ENCODE measurements at regions not wholly inside any gene's neighbourhood (a gene's known extent, or its start where the extent isn't known, plus 50 kb on each side); places are given as distances from the start of the nearest gene placed in this dataset.
A peak's percentile ranks its signal among the peaks of the same experiment; 100 is the strongest.

- peak in 2 of 3 donors; percentile 6 to 10 for DNase-seq (ENCODE audit: low read depth in 3 of 3, low spot score in 2 of 3)
These were observed 679.2 kb downstream of the NLGN4X start for GRCh38 chrX:5549512-5549911.

- DNase-seq (ENCODE audit: low read depth in 3 of 3, low spot score in 2 of 3) = no peak
These were observed 691.6 kb downstream of the NLGN4X start for GRCh38 chrX:5537098-5537497.

DNA sequence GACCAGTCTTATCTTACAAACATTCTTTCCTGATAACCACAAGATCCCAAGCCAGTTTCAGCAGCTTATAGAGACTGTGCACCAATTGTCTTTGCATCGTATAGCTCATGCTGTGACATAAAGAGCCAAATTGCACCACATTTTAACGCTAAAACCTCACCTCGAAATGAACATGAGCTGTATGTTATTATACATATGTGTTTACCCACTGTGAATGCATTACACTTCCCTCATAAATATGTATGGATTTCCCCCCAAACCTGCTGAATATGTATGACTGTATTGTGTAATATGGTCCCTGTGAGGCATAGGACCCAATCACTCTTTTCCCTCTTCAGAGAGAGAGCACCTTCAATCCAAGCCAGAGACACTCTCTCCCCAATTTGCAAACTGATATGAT lies 692.4 kb downstream of the NLGN4X start:
- DNase-seq (ENCODE audit: low read depth in 3 of 3, low spot score in 2 of 3) = no peak

DNA sequence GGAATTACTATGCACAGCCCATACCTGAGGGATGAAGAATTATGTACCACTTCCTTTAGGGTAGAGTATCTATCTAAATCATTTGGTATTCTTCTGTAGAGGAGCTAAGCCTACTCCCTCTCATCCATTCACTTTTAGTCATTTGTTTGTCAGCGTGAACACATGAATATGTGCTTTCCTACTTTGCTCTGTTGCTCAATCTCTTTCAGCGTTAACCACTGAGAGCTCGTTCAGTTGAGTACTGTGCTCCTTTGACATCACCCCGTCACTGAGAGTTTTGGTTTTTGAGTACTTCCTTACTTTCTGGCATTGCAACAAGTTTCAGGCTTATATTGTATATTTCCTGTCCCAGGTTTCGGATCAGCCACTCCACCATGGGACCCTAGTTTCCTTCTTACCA lies 700.6 kb downstream of the NLGN4X start:
- no peak for DNase-seq (ENCODE audit: low read depth in 3 of 3, low spot score in 2 of 3)

GRCh38 chrX:5526191-5526590 lies 702.5 kb downstream of the NLGN4X start:
- no peak for DNase-seq (ENCODE audit: low read depth in 3 of 3, low spot score in 2 of 3)

- DNase-seq (ENCODE audit: low read depth in 3 of 3, low spot score in 2 of 3) = no peak
These were observed 737.7 kb downstream of the NLGN4X start for GRCh38 chrX:5490786-5491563.

DNA sequence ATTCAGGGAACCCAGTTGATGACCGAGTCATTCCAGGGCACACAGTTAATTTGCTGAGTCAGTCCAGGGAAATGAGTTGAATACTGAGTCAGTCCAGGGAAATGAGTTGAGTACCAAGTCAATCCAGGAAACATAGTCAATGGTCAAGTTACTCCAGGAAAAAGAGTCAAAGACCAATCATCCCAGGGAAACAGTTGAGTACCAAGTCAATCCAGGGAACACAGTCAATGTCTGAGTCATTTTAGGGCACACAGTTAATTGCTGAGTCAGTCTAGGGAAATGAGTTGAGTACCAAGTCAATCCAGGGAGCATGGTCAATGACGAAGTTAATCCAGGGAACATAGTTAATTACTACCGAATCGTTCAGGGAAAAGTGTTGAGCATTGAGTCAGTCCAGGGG lies 754.4 kb downstream of the NLGN4X start:
- DNase-seq (ENCODE audit: low read depth in 3 of 3, low spot score in 2 of 3) = no peak

GRCh38 chrX:5458300-5458842 lies 770.3 kb downstream of the NLGN4X start:
- no peak for DNase-seq (ENCODE audit: low read depth in 3 of 3, low spot score in 2 of 3)

DNA sequence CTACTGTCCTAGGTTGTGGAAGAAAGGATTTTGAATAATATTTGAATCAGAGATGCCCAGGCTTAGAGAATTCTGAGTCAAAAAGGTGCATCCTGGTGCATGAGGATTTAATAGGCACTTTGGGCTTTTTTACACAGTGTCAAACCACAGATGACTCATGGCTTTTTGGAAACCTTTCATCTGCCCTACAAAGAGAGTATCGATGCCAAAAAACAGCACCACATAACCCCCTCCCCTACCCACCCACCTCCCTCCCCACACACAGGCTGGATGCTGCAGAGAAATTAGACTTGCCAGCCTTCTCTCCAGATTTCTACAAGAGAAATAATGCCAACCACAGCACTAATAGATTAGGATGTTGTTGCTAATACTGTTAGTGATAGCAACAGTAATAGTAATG lies 779.3 kb downstream of the NLGN4X start:
- no peak for DNase-seq (ENCODE audit: low read depth in 3 of 3, low spot score in 2 of 3)

- no peak for DNase-seq (ENCODE audit: low read depth in 3 of 3, low spot score in 2 of 3)
These were observed 796.8 kb downstream of the NLGN4X start for GRCh38 chrX:5431823-5432222.

DNA sequence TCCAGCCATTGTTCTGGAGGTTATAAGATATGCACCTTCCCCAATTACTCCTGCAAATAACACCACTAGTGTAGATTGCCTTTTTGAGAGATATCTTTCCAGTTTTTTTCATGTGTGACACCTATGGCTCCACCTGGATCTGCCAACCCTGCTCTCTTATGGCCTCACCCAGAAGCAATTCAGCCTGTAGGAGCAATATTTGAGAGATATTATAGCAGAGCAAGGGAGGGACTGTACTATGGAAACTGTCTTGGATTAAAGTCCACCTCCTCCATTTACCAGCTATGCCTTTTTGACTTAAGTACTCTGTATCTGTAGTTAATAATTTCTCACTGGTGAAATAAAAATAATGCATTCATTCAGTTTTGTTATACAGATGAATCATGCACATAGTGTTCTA lies 803.5 kb downstream of the NLGN4X start:
- DNase-seq (ENCODE audit: low read depth in 3 of 3, low spot score in 2 of 3) = no peak

DNA sequence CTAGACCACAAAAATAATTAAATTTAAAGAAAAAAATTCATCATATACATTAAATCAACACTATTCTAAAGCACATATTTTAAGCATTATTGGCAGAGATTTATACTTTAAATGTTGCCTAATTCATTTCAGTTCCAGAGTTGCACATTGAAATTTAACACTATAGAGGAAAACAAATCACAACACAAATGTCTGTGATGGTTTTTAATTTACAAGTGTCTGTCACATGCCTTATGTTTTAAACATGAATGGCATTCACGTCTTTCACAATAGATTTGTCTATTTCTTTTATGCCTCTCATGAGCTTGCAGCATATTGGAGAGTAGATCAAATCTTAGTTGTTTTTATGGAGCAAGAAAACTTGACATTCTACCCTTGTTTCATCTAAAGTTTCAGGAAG lies 811.3 kb downstream of the NLGN4X start:
- DNase-seq (ENCODE audit: low read depth in 3 of 3, low spot score in 2 of 3) = no peak

- DNase-seq (ENCODE audit: low read depth in 3 of 3, low spot score in 2 of 3) = no peak
These were observed 812.9 kb downstream of the NLGN4X start for GRCh38 chrX:5415738-5416137.

- DNase-seq (ENCODE audit: low read depth in 3 of 3, low spot score in 2 of 3) = no peak
These were observed 819.6 kb downstream of the NLGN4X start for GRCh38 chrX:5409106-5409505.

GRCh38 chrX:5402461-5402860 lies 826.2 kb downstream of the NLGN4X start:
- no peak for DNase-seq (ENCODE audit: low read depth in 3 of 3, low spot score in 2 of 3)

- DNase-seq (ENCODE audit: low read depth in 3 of 3, low spot score in 2 of 3) = no peak
These were observed 829.3 kb downstream of the NLGN4X start for GRCh38 chrX:5399403-5399802.

- DNase-seq (ENCODE audit: low read depth in 3 of 3, low spot score in 2 of 3) = no peak
These were observed 831.3 kb downstream of the NLGN4X start for GRCh38 chrX:5397409-5397808.

- DNase-seq (ENCODE audit: low read depth in 3 of 3, low spot score in 2 of 3) = no peak
These were observed 838.3 kb downstream of the NLGN4X start for GRCh38 chrX:5390376-5390775.

DNA sequence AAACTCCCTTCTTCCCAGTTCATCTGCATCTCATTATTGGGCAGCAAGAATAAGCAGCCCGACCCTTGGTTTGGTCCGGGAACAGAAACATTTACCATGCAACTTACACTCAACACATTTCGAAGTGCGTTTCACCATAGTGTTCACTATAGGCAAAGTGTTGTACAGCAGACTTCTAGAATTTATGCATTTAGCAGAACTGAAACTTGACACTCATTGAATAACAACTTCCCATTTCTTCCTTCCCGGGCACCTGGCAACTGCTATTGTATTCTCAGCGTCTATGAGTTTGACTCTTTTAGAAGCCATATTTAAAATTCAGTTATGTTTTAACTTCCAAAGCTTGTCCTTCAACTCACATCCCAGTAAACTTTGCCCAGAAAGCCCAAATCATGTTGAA lies 840.6 kb downstream of the NLGN4X start:
- no peak for DNase-seq (ENCODE audit: low read depth in 3 of 3, low spot score in 2 of 3)

DNA sequence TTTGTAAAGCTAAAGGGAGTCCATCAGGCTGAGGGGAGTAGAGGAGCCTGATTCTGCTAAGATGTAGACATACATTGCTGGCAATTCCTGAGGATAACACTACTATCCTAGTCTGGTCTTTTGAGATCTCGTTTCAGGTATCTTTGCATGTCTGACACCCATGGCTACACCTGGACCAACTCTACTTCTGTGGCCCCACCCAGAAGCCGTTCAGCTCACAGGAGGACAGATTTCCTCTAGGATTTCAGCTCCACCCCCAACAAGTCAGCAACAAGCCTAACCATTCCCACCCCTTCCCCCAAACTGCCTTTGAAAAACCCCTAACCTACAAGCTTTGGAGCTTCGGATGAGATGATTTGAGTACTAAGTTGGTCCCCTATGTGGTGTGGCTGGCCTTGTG lies 848.2 kb downstream of the NLGN4X start:
- DNase-seq (ENCODE audit: low read depth in 3 of 3, low spot score in 2 of 3) = no peak

GRCh38 chrX:5341902-5342301 lies 886.8 kb downstream of the NLGN4X start:
- no peak for DNase-seq (ENCODE audit: low read depth in 3 of 3, low spot score in 2 of 3)

GRCh38 chrX:5337160-5337559 lies 891.5 kb downstream of the NLGN4X start:
- DNase-seq (ENCODE audit: low read depth in 3 of 3, low spot score in 2 of 3) = no peak

- DNase-seq (ENCODE audit: low read depth in 3 of 3, low spot score in 2 of 3) = no peak
These were observed 904.1 kb downstream of the NLGN4X start for GRCh38 chrX:5324546-5324945.

Data from right renal cortex interstitium (tissue), 3 donors.